ENCODE measurements at regions not wholly inside any gene's neighbourhood (a gene's known extent, or its start where the extent isn't known, plus 50 kb on each side); places are given as distances from the start of the nearest gene placed in this dataset.

DNA sequence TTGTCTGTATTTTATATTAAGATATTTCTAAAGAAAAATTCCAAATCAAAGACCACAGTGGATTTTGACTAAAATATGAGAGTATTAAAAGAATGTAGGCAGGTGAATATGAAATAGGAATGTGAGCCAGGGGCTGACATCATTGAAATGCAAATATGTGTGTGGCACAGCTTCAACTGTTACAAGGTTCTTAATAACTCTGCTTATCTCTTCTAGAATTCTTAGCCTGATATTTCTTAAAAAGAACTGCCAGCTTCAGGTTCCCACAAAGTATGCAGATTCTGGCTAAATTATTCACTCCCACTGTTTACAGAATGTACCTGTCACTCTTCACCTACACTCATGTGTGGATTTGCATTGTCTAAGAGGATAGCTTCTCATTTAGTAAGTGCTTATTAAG lies 274.4 kb downstream of the DIRAS2 start:
- TF ChIP-seq, protein P1, sequence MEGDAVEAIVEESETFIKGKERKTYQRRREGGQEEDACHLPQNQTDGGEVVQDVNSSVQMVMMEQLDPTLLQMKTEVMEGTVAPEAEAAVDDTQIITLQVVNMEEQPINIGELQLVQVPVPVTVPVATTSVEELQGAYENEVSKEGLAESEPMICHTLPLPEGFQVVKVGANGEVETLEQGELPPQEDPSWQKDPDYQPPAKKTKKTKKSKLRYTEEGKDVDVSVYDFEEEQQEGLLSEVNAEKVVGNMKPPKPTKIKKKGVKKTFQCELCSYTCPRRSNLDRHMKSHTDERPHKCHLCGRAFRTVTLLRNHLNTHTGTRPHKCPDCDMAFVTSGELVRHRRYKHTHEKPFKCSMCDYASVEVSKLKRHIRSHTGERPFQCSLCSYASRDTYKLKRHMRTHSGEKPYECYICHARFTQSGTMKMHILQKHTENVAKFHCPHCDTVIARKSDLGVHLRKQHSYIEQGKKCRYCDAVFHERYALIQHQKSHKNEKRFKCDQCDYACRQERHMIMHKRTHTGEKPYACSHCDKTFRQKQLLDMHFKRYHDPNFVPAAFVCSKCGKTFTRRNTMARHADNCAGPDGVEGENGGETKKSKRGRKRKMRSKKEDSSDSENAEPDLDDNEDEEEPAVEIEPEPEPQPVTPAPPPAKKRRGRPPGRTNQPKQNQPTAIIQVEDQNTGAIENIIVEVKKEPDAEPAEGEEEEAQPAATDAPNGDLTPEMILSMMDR (IDR thresholded peaks at IDR 0.05; ENCODE audit: low read length), result no peak
- no peak for TF ChIP-seq EZH2 (IDR thresholded peaks at IDR 0.05; ENCODE audit: borderline replicate concordance, low read length)

Measured in OCI-LY1 (cell line).